ENCODE measurements at regions not wholly inside any gene's neighbourhood (a gene's known extent, or its start where the extent isn't known, plus 50 kb on each side); places are given as distances from the start of the nearest gene placed in this dataset.
"Not testable (repeated sequence)": the region's sequence is repeated elsewhere in the genome, so short reads cannot be mapped to it uniquely, and the experiment has no call there.

GRCh38 chr2:53544871-53545558, 222.6 kb upstream of the CHAC2 start:
- no peak for DNase-seq
- intact Hi-C loops (cut with DNase I): no loop called here

- no peak for DNase-seq
- intact Hi-C loops (cut with DNase I): no loop called here
These were observed 224.5 kb upstream of the CHAC2 start for GRCh38 chr2:53543083-53543482.

- DNase-seq: no peak
- intact Hi-C loops (cut with DNase I): no loop called here
These were observed 230.8 kb upstream of the CHAC2 start for GRCh38 chr2:53536583-53537361.

DNA sequence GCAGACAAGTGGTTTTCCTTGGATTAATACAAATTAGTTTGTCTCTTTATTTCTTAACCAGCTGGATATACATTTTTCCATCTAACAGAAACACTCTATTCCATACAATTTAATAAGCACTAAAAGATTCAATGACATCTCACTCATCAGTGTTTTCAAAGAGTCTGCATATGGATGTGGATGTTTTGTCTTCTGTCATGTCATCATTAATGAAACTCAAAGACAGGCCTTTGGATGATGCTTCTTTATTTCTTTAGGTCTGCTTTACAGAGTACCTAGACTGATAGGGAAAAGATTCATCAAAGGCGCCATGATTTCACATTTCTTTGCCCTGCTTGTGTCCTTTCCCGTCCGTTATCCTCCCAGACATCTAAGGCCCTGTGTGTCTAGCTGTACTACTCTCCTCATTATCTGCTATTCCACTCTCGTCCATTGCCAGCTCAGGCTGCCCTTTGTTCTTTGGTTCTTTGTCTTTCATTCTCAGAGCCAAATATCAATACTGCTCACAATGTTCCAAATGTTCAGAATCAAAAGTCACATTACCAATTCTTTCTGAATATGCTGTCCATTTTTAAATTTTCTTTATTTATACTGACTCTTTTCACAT, 232.3 kb upstream of the CHAC2 start:
- peak in 4 of 42 donors; percentile 4 to 46 (median 34) for DNase-seq
- intact Hi-C loops (cut with DNase I): no loop called here

DNA sequence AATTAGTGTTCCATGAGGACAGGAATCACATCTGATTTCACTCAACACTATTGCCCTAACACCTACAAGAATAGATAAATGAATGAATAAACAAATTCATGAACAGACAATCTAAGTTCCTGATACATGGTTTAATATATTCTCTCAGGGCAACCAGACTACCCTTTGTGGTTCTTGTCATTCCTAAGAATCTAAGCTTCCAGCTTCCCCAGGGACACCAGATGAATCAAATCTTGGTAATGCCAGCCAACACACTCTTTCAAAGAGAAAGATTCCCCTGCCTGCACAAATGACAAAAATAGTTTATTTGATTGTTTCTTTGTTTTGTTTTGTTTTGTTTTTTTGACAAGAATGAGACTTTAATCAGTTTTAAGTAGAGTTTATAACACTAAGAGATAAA, 237.5 kb upstream of the CHAC2 start:
- intact Hi-C loops (cut with DNase I): no loop called here

DNA sequence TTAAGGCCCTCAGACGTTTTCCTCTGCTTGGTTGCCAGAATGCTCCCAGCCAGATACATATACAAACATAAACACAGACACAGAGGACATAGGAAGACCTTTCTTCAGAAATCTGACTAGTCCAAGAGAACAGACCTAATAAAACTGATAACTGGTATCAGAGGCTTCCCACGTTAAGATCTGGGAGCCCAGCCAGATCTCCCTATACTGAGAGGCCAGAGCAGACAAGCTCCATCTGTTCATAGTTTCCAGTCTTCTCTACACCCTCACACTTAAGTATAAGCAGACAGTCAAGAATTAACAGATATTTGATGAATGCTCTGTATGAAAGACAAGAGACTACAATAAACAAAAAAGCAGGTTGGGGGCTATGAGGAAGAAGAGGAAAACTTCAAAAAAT, 240.5 kb upstream of the CHAC2 start:
- intact Hi-C loops (cut with DNase I): no loop called here
- no peak for DNase-seq

More for the DNA sequence above, 237.5 kb upstream of the CHAC2 start:
- no peak for DNase-seq

DNA sequence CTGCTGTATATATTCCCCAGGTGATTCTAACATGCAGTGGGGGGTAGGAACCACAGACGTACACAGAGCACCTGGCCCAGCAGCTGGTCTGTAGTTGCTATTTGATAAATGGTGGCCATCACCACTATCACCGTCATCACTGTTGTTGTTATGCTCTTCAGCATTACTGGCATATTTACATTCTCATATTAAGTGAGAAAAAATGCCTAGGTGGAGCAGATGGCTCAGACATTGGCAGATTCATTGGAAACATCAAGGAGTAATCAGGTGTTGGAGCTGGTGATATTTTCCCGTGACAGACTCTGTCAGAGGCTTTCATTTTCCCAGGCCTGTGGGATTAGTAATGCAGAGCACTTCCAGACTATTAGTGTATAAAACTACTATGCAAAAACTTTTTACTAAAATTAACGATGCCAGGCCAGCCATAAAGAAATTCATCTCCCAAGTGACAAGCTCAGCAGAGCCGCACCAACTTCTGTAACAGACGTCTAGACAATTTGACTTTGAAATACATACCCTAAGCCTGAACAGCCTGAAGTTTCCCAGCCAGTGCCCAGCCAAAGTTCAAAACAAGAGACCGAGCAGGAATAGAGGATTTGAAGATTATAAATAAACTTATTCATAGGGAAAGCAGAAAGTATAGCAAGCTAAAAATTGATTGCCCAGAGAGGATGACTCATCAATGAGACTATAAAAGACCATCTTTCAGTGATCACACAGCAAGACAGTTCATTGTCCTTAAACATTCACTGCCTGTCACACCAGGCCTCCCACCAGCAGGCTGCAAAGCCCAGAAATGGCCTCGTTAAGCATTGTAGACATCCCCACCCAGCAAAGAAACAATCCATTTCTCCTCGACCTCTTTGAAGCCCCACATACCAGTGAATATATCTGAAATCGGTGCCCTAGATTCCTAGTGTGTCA, 247.4 kb upstream of the CHAC2 start:
- intact Hi-C loops (cut with DNase I): no loop called here
- no peak for DNase-seq

DNA sequence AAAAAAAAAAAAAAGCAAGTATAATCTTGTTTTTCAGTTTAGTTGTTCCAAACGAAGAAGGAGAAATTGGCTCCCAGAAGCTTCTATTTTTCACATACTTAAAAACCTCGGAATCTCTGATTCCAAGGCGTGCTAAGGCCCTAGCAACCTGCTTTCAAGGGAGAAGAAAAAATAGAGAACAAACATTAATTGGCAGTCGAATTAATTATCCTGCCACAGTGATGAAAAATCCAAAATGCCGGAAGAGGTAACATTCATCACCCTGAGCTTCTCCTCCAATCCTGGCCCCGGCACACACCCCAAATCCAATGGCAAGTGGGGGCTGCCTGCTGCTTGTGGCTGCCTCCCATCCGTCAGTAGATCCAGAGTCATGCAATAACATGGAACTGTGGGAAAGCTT, 250.2 kb upstream of the CHAC2 start:
- DNase-seq: no peak
- intact Hi-C loops (cut with DNase I): no loop called here

DNA sequence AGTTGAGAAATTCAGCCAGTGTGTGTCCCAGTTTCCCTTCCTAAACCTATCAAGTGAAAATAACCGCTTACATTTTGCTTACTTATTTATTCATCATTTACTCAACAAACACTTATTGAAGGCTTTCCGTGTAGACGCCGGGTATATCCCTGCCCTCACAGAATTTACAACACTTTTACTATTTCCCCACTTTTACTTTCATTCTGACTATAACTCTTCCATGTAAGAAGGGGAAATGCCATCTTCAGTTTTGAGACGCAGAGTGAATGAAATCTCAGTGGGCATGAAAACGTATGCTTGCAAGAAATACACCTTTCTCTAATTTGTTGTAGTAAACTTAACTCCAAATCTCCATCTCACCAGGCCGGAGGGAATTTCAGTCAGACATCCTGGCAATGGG, 251.0 kb upstream of the CHAC2 start:
- DNase-seq: no peak
- intact Hi-C loops (cut with DNase I): no loop called here

DNA sequence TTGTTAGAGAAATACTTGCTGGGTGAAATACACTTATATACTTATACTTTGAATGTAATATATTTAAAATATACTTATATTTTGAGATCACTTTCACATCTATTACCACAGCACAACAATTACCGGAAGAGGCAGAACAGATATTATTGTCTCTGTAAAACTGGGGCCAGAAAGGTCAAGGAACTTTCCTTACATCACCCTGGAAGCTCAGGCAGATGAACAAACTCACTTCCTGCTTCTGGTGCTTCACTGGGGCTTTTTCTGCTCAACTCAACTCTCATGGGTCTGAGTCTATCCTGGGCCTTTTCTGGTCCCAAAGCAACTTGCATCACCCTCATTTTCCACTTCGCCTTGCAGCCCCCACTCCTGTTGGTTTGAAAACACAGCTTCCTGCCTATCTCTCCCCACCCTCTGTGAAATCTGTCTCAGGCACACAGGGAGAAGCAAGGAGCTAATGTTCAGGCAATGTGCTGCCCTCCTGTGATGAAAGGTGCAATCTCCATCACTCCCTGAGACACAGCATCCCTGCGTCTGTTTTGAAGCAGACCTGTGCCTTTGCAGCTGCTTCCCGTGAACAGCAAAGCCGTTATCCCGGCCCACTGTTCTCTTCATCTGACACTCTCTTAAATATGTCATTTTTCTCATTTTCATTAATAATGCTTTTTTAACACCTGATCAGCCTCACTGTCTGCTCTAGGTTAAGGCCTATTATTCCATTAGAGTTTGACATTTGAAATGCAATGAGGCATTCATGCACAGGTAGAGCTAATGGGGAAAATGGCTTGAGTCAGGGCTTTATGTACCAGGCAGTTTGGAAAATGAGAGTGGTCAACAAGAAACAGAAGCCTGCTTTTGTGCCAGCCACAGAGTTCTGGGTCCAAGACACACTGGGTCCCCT, 251.9 kb upstream of the CHAC2 start:
- DNase-seq: peak in 37 of 42 donors; percentile 8 to 83 (median 52)
- intact Hi-C loops (cut with DNase I): no loop called here

- DNase-seq: no peak
- intact Hi-C loops (cut with DNase I): no loop called here
These were observed 254.4 kb upstream of the CHAC2 start for GRCh38 chr2:53513167-53513666.

DNA sequence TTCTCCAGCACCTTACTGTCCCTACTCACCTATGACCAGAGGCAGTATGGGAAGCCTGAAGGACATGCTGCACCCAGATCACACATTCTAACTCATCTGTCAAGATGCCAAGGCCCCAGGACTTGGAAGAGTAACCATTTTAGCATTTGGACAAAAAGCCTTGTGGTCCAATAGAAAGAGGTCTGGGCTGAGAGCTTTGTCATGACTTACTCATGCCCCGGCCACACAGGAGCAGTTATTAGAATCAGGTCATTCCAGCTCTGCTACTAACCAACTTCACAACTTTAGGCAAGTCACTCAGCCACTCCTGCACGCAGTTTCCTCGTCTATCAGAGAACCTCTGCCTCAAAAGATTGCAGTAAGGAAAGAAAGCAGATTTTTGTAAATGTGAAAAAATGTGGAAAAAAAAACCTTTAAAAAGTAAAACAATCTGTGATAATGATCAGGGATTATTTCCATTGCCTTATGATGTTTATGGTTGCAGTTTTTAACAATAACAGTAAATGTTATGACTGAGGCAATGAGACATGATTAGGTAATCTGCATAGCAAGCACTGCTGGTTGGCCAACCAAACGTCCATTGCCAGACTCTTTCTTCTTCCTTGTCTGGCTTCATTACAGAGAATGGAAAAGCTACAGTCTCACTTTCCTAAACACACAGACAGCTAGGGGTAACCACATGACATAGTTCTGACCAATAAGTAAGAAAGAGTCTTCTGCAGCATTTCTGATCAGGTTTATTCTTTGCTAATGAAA, 255.4 kb upstream of the CHAC2 start:
- intact Hi-C loops (cut with DNase I): no loop called here

DNA sequence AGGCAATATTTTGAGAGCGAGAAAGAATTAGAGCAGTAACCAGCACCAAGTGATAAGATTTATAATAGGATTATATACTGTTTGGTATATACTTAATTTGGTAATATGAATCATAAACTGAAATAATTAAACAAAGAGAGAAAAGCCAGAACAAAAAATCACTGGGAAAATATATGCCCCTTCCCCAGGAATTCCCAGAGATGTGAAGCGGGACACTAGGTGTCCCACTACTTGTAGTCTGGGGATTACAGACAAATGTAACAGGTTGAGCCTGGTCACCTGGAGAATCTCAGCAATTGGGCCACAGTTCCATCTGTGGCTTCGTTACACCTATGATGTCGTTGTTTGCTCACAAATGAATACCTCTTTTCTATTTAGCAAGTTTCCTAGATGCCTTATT, 256.1 kb upstream of the CHAC2 start:
- intact Hi-C loops (cut with DNase I): no loop called here

More for the DNA sequence above, 255.4 kb upstream of the CHAC2 start:
- DNase-seq: no peak

DNA sequence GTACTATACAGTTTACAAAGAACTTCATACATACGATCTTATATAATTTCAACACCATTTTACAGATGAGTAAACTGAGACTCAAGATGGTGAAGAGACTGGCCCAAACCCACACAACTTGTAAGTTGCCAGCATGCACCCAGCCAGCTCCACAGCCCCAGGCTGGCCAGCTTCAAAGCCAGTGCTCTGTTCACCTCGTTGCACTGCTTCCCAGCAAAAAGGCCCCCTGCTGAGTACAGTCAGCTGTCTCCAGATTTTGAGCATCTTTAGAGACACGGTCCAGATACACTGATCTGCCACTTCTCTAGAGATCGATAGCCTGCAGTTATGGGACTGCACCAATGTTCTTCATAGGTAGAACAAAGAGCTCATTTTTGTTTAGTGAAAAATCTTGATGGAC, 257.2 kb upstream of the CHAC2 start:
- no peak for DNase-seq
- intact Hi-C loops (cut with DNase I): no loop called here

More for the DNA sequence above, 256.1 kb upstream of the CHAC2 start:
- DNase-seq: no peak

DNA sequence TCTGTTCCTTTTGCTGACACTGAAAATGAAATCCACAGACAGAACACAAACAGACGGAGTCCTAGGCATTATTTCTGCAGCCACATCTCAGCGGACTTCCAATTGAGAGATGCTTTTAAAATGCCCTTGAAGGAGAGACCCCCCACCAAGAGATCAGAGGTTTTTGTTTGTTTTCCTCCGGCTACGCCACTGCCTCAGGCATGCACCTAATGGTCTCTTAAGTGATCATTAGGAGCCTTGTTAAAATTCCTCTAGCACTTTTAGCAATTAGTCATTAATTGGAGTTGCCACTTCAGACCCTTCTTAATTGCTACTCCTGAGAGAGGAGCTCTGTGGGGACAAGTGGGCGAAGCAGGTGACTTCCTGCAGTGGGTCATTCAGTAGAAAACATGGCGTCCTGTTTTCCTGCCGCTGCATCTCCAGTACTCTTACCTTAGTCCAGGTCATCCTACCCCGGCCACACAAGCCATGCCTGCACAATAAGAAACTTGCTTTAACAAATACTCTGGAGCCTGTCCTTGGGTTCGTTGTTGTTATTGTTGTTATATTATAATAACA, 257.7 kb upstream of the CHAC2 start:
- intact Hi-C loops (cut with DNase I): no loop called here
- no peak for DNase-seq

- intact Hi-C loops (cut with DNase I): no loop called here
- DNase-seq: no peak
These were observed 258.9 kb upstream of the CHAC2 start for GRCh38 chr2:53508667-53509066.

DNA sequence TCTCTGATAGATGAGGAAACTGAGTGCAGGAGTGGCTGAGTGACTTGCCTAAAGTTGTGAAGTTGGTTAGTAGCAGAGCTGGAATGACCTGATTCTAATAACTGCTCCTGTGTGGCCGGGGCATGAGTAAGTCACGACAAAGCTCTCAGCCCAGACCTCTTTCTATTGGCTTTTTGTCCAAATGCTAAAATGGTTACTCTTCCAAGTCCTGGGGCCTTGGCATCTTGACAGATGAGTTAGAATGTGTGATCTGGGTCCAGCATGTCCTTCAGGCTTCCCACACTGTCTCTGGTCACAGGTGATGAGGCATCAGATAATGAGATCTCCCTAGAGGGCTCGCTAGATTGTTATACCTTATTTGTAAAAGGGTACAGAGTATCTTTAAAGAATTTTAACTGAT, 260.5 kb upstream of the CHAC2 start:
- DNase-seq: peak in 1 of 42 donors; percentile 31
- intact Hi-C loops (cut with DNase I): not testable (repeated sequence)
